ENCODE measurements at regions not wholly inside any gene's neighbourhood (a gene's known extent, or its start where the extent isn't known, plus 50 kb on each side); places are given as distances from the start of the nearest gene placed in this dataset.
"Not testable (repeated sequence)": the region's sequence is repeated elsewhere in the genome, so short reads cannot be mapped to it uniquely, and the experiment has no call there.

DNA sequence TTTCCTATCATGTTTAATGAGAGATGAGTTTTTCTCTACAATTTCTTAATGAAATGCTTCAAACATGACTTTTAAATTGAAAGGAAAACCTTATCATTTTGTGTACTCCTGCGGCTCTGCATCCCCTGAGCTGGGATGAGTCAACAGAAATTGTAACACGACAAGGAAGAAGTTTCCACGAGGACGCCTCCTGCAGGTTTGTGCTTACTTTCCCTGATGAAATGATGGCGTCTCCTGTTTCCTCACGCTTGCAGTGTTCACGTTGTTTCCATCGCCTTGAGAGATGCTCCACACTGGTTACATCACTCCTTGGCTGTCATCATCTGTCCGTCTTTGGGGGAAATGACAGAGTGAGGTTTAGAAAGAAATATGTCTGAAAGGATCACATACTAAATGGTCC, 233.7 kb upstream of the ZFP64 start:
- ChIA-PET CTCF (no interaction called here), POLR2A (no interaction called here)

DNA sequence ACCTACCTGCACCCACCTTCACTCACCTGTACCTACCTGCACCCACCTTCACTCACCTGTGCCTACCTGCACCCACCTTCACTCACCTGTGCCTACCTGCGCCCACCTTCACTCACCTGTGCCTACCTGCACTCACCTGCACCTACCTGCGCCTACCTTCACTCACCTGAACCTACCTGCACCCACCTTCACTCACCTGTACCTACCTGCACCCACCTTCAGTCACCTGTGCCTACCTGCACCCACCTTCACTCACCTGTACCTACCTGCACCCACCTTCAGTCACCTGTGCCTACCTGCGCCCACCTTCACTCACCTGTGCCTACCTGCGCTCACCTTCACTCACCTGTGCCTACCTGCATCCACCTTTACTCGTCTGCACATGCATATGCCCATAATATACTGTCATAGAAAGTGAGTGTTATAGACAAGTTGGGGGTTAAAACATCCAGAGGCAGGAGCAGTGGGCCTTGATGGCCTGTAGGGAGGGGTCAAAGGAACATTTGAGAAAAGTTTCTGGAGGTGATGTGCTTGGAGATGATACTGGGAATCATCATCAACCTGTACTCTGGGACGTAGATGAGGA, 232.9 kb upstream of the ZFP64 start:
- POLR2A ChIA-PET, CTCF ChIA-PET: not testable (repeated sequence)

DNA sequence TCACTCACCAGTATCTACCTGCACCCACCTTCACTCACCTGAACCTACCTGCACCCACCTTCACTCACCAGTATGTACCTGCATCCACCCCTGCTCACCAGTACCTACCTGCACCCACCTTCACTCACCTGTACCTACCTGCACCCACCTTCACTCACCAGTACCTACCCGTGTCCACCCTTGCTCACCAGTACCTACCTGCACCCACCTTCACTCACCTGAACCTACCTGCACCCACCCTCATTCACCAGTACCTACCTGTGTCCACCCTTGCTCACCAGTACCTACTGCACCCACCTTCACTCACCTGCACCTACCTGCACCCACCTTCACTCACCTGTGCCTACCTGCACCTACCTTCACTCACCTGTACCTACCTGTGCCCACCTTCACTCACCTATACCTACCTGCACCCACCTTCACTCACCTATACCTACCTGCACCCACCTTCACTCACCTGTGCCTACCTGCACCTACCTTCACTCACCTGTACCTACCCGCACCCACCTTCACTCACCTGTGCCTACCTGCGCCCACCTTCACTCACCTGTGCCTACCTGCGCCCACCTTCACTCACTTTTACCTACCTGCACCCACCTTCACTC, 232.1 kb upstream of the ZFP64 start:
- CTCF ChIA-PET, POLR2A ChIA-PET: not testable (repeated sequence)

DNA sequence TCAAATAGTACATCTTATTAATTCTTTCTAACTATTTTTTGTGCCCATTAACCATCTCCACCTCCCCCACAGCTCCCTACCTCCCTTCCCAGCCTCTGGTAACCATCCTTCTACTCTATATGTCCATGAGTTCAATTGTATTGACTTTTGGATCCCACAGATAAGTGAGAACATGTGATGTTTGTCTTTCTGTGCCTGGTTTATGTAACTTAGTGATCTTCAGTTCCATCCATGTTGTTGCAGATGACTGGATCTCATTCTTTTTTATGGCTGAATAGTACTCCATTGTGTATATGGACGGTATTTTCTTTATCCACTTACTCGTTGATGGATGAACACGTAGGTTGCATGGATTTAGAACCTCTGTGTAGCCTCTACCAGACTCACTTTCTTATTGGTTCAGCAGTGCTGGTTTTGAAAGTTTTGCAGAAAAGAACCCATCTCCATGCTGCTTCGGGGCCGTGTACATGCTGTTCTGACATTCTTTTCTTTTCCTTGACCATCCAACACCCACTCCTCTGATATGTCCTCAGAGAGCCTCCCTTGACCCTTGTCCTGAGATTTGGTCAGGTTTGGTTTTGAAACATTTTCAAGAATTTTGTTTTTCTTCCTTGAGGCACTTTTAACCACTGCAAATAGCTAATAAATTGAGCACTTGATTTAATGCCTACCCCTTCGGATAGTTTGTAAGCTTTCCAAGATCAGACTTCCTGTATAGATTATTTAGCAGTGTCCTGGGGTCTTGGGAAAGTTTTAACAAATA, 231.2 kb upstream of the ZFP64 start:
- POLR2A ChIA-PET = no interaction called here
- CTCF ChIA-PET = no interaction called here

DNA sequence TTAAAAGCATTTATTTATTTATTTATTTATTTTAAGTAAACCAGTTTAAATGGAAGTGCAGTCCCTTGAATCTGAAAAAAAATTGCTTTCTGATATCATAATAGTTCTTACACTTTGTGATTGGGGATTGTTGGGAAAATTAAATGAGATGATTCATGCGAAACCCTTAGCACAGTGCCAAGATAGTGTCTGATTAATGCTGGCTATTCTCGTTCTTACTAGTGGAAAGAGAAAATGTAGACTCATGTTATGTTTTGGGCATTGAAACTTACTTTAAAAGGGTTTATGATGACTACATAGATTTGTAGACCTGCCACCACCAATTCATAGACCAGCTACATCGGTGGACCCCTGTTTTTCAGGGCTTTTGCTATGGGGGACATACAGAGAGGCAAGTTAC, 229.2 kb upstream of the ZFP64 start:
- ChIA-PET POLR2A (no interaction called here), CTCF (no interaction called here)

DNA sequence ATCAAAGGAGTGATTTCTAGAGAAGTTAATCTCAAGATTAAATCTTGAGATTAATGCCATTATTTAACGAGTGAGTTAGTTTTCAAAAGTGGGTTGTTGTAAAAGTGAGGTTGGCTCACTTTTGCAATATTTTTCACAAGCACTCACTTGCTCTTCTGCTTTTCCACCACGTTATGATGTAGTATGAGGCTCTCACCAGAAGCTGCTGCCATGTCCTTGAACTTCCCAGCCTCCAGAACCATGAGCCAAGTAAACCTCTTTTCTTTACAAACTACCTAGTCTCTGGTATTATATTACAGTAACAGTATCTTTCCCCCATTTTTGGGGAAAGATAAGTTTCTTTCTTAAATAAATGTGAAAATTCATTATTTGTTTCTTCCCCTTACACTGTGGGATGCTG, 227.6 kb upstream of the ZFP64 start:
- POLR2A ChIA-PET = no interaction called here
- CTCF ChIA-PET = no interaction called here

DNA sequence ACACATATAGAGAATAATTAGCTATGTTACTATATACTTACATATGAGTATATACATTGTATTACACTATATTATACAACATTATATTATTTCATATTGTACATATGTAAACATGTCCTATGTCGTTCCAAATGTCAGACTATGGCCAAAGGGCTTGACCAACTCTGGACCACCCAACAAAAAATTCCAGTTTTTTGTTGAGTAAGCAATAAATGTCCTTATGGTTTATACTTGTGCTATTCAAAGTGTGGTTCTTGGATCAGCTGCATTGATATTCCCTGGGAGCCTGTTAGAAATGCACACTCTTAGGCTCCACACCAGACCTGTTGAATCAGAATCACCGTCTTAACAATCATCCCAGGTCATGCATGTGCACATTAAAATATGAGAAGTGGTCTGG, 225.4 kb upstream of the ZFP64 start:
- POLR2A ChIA-PET = no interaction called here

DNA sequence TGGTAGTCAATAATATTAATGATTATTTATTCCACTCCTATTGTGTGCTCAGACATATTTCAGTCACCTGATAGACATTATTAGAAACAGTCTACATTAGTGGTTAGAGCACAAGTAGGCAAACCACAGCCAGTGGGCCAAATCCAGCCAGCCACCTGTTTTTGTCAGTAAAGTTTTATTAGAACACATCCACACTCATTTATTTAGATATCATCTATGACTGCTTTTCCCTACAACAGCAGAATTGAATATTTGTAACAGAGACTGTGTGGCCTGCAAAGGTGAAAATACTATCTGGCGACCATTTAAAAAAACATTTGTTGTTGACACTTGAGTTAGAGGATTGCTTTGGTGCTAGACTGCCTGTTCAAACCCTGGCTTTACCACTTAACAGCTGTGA, 220.0 kb upstream of the ZFP64 start:
- CTCF ChIA-PET = interaction anchor here (0.6 kb wide), 1 partner anchor 910 kb away, joined by 3 read pairs; no protein-coding TSS in a partner anchor

More for the DNA sequence above, 225.4 kb upstream of the ZFP64 start:
- CTCF ChIA-PET = no interaction called here

DNA sequence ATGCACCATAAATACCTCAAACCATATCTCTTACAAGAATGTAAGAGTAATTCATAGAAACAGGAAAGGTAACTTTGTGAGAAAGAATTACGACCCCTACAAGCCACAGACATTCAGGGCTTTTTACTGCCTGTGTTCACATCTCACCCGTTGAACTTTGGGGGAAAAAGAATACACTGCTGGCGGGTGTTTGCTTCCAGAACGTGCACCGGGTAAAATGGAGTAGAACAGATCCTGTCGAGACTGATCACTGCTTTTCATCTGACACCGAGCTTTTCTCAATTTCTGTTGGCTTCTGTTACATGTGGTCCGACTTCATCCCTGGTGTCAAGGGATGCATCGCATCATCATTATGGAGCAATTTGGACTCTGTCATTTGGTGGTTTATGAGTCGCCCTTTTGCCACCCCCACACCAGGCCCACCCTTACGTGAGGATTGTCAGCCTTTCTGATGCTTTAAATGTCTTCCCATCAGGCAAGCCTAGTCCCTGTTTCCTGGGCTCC, 219.2 kb upstream of the ZFP64 start:
- ChIA-PET CTCF (interaction anchor here (0.6 kb wide), 1 partner anchor 911 kb away, joined by 3 read pairs; no protein-coding TSS in a partner anchor), POLR2A (no interaction called here)

More for the DNA sequence above, 220.0 kb upstream of the ZFP64 start:
- POLR2A ChIA-PET = no interaction called here

DNA sequence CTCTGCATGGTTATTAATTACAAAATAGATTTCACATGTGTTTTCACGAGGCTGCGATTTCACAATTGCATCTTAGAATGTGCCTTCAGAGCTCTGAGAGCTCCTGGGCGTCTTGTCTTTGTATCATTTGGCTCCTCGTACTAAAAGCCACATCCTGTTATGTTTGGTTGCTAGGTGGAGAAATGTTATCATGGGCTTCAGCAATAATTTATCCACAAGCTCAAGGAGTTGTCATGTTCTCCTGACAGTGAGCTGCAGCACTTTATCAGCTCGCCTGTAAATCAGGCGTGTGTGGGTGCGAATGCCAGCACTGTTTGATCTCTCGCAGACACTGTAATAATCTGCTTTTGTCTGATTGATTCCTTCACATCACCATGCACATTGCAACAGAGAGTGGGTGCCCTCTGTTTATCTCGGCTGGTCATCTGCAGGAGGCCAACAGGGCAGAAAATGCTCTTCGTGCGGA, 218.6 kb upstream of the ZFP64 start:
- POLR2A ChIA-PET = no interaction called here

DNA sequence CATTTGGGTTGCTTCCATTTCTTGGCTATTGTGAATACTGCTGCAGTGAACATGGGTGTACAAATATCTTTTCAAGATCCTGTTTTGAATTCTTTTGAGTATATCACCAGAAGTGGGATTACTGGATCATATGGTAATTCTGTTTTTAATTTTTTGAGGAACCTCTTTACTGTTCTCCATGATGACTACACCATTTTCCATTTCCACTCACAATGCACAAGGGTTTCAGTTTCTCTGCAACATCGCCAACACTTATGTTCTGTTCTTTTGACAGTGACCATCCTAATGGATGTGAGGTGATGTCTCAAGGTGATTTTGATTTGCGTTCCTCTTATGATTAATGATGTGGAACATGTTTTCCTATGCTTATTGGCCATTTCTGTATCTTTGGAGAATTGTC, 214.4 kb upstream of the ZFP64 start:
- ChIA-PET POLR2A (no interaction called here), CTCF (interaction anchor here (1.0 kb wide), 1 partner anchor 82 kb away, joined by 3 read pairs; no protein-coding TSS in a partner anchor)

More for the DNA sequence above, 218.6 kb upstream of the ZFP64 start:
- CTCF ChIA-PET = no interaction called here

DNA sequence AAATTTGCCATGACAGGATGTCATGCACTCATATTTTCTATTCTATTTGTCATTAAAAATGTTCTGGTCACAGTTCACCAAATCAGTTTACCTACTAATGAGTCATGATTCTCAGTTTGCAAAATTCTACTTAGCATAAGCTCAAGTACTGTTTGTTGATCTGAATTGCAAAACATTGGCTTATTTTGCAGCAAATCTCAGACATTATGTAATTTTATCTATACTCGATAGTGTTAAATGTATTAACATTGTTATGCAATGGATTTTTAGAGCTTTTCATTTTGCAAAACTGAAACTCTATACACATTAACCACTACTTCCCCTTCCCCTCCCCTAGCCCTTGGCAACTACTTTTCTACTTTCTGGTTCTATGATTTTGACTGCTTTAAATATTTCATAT, 213.8 kb upstream of the ZFP64 start:
- ChIA-PET CTCF (interaction anchor here (0.5 to 1.0 kb wide), 2 partner anchors 82 to 279 kb away, joined by 3 read pairs; no protein-coding TSS in a partner anchor), POLR2A (no interaction called here)

DNA sequence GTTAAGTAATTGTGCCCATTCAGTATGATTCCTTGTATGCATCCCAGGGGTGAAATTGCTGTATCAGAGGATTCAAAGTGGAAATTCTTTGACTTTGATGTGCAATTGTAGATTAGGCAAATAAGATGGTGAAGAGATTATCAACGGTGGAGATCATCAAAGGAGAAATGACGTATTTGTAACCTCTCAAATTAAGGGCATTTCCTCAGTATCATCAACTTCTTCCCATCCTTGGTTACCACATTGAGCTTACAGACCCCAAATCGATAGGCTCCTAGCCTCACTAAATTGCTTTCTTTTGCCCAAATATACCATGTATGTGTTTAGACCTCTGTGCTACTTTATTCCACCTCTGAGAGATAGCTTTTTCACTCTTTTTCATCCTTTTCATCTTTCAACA, 213.1 kb upstream of the ZFP64 start:
- ChIA-PET POLR2A (no interaction called here), CTCF (interaction anchor here (1.0 kb wide), 1 partner anchor 81 kb away, joined by 3 read pairs; no protein-coding TSS in a partner anchor)

DNA sequence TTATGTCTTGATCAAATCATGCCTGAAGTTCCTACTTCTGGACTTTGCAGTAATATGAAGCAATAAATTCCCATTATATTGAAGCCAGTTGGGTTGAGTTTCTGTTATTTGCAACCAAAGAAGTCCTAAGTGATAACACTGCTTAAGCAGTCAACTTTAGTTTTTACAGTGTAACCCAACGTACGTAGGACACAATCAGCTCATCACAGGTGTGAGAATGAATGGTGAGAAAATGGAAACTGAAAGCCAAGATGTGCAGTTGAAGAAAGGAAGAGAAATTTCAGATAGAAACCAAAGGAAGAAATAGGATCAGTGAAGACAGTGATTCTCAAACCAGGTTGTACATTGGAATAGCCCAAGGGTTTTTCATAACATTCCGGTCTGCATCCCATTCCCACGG, 211.4 kb upstream of the ZFP64 start:
- POLR2A ChIA-PET = no interaction called here
- CTCF ChIA-PET = no interaction called here

DNA sequence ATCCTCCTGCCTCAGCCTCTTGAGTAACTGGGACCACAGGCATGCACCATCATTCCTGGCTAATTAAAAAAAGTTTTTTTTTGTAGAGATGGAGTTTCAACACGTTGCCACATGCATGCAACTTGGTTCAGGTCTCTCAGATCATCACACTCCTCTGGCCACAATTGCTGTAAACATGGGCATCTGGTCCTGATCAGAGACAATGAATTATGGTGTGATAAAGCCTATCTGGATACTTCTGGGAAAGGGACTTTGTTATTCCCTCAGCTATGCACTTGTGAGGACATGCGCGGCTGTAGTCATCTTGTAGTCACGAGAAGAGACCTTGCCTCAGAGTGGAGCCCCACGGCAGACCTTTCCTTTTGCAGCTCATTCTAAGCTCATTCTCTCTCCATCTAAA, 210.9 kb upstream of the ZFP64 start:
- POLR2A ChIA-PET = no interaction called here
- CTCF ChIA-PET = no interaction called here

DNA sequence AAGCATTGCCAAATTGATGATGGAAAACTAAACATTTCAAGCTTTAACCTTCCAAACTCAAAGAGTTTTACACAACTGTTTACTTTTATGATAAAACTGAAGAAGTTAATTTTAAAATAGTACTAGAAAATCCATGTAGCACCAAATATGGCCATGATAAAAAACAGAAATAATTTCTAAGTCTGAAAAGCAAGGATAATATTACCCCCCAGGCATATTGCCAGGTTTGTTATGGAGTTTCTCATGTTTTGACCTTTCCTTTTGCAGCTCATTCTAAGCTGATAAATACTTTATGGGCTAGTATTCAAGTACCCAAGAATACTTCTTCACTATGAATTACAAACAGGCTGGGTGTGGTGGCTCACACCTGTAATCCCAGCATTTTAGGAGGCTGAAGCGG, 209.9 kb upstream of the ZFP64 start:
- ChIA-PET CTCF (no interaction called here), POLR2A (no interaction called here)

DNA sequence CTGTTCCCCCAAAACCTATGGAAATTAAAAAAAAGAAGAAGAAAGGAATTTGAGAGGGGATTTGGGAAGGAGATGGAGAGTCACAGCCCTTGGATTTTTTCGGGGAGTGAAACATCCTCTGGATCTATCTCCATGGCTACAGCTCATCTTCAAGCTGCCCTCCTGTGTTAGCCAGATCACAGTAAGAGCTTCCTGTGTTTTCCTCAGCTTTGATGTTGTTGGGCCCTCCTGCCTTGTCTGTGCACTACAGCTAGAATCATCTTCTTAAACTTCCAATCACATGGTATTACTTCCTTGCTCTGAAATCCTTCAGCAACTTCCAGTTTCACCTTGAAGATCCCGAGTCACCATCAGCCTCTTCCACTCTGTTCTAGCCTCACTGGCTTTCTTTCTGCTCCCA, 207.8 kb upstream of the ZFP64 start:
- ChIA-PET POLR2A (no interaction called here), CTCF (no interaction called here)

DNA sequence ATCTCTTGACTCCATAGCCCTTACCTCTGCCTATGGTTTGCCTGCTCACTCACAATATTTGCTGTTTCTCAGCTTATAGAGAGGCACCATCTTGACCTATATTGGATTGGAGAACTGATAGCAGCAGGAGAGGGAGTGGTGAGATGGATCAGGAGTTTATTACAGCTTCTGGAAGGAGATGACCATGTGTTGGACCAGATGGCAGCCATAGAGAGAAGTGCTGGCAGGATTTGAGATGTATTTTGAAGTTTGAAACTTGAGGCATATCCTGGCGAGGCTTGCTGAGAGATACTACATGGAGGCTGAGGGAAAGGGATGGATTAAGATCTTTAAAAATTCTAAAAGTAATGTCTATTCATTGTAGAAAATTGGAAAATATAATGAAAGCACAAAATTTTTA, 198.0 kb upstream of the ZFP64 start:
- ChIA-PET POLR2A (no interaction called here), CTCF (no interaction called here)

DNA sequence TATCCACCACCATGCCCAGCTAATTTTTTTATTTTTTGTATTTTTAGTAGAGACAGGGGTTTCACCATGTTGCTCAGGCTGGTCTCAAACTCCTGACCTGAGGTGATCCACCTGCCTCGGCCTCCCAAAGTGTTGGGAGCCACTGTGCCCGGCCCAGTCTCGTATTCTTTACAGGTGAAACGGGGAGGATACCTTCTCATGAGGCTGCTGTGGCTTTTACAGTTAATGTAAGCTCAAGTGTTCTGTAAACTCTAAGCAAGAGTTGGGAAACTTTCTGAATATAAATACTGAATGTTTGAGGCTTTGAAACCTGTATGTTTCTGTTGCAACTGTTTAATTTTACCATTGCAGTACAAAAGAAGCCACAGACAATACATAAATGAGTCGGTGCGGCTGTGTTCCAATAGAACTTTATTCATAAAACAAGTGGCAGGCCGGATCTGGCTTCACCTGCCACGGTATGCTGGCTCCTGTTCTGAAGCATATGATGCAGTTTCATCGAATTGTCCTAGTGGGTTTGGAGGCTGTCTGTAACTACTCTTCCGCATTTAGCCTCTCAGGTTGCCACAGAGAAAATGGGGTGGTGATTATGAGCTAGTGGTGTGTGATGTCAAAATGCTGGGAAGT, 192.5 kb upstream of the ZFP64 start:
- ChIA-PET POLR2A (no interaction called here), CTCF (no interaction called here)

DNA sequence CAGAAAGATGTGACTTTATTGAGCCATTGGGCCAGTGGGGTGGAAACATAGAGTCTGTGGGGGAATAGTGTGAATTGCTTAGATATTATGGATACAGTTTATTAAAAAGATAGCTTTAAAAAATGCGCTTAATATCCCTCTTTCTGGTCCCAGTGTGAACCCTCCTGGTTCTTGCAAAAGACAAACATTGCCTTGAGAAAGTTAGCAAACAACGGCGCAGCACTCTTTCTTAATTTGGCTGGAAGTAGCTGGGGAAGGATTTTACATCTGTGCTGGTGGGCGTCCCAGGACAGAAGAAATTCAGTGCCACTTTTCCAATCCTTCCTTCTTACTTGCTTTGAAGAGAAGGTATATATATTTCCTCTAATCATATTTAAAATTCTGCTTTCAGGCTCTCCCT, 191.4 kb upstream of the ZFP64 start:
- POLR2A ChIA-PET = no interaction called here
- CTCF ChIA-PET = no interaction called here

All from activated CD8-positive, alpha-beta memory T cell treated with anti-CD3 and anti-CD28 coated beads for 36 hours (primary cell).